GM19455 (cell line): ENCODE measurements at regions not wholly inside any gene's neighbourhood (a gene's known extent, or its start where the extent isn't known, plus 50 kb on each side); places are given as distances from the start of the nearest gene placed in this dataset.

Experiments
- ATAC-seq: cut with Tn5 transposase; IDR thresholded peaks from one replicate; pipeline ENCODE4 v1.9.1; 2021; ENCODE audit not compliant: unreplicated experiment

- ATAC-seq: no peak
Observed at GRCh38 chr6:154561750-154562149, 51.3 kb upstream of the CNKSR3 start.

- no peak for ATAC-seq
Observed at GRCh38 chr6:154565331-154565730, 54.8 kb upstream of the CNKSR3 start.

- no peak for ATAC-seq
Observed at GRCh38 chr6:154566866-154567265, 56.4 kb upstream of the CNKSR3 start.

GRCh38 chr6:154567695-154568220 is 57.3 kb upstream of the CNKSR3 start:
- ATAC-seq: no peak

- no peak for ATAC-seq
Observed at GRCh38 chr6:154569156-154569862, 58.8 kb upstream of the CNKSR3 start.

GRCh38 chr6:154570505-154570904 is 60.0 kb upstream of the CNKSR3 start:
- ATAC-seq: no peak

GRCh38 chr6:154572556-154572955 is 62.1 kb upstream of the CNKSR3 start:
- no peak for ATAC-seq

- ATAC-seq: no peak
Observed at GRCh38 chr6:154578004-154578559, 67.6 kb upstream of the CNKSR3 start.

GRCh38 chr6:154579046-154579445 is 68.6 kb upstream of the CNKSR3 start:
- ATAC-seq: no peak

- no peak for ATAC-seq
Observed at GRCh38 chr6:154579485-154579884, 69.0 kb upstream of the CNKSR3 start.

GRCh38 chr6:154580397-154581135 is 70.1 kb upstream of the CNKSR3 start:
- no peak for ATAC-seq

GRCh38 chr6:154582696-154583095 is 72.2 kb upstream of the CNKSR3 start:
- ATAC-seq: no peak

GRCh38 chr6:154583546-154584188 is 73.2 kb upstream of the CNKSR3 start:
- no peak for ATAC-seq

- ATAC-seq: no peak
Observed at GRCh38 chr6:154590756-154591155, 80.3 kb upstream of the CNKSR3 start.

- ATAC-seq: no peak
Observed at GRCh38 chr6:154591234-154591633, 80.7 kb upstream of the CNKSR3 start.

- ATAC-seq: no peak
Observed at GRCh38 chr6:154592199-154592860, 81.8 kb upstream of the CNKSR3 start.

- no peak for ATAC-seq
Observed at GRCh38 chr6:154593122-154593521, 82.6 kb upstream of the CNKSR3 start.

GRCh38 chr6:154594496-154595198 is 84.2 kb upstream of the CNKSR3 start:
- ATAC-seq: no peak

- no peak for ATAC-seq
Observed at GRCh38 chr6:154595538-154595937, 85.1 kb upstream of the CNKSR3 start.

- no peak for ATAC-seq
Observed at GRCh38 chr6:154596009-154596408, 85.5 kb upstream of the CNKSR3 start.
